ENCODE measurements at regions not wholly inside any gene's neighbourhood (a gene's known extent, or its start where the extent isn't known, plus 50 kb on each side); places are given as distances from the start of the nearest gene placed in this dataset.

DNA sequence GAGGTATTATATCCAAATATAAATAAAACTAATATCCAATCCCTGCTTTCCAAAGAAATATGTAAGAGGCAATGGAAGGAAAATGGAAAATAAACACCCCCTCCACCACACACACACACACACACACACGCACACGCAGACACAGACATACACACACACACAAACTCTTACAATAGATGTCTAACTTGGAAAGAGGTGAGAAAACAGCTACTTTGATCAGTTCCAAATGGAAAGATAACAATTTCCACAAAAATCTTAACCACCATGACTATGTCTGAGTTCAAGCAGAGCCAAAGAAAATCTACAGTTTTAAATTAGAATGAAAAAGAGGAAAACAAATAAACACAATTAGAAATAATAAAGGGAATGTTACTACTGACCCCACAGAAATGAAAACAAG lies 285.3 kb upstream of the TGFBR2 start:
- no peak for TF ChIP-seq POLR2AphosphoS5 (IDR thresholded peaks at IDR 0.05; ENCODE audit: low read depth, low read length)
- TF ChIP-seq, protein P1, sequence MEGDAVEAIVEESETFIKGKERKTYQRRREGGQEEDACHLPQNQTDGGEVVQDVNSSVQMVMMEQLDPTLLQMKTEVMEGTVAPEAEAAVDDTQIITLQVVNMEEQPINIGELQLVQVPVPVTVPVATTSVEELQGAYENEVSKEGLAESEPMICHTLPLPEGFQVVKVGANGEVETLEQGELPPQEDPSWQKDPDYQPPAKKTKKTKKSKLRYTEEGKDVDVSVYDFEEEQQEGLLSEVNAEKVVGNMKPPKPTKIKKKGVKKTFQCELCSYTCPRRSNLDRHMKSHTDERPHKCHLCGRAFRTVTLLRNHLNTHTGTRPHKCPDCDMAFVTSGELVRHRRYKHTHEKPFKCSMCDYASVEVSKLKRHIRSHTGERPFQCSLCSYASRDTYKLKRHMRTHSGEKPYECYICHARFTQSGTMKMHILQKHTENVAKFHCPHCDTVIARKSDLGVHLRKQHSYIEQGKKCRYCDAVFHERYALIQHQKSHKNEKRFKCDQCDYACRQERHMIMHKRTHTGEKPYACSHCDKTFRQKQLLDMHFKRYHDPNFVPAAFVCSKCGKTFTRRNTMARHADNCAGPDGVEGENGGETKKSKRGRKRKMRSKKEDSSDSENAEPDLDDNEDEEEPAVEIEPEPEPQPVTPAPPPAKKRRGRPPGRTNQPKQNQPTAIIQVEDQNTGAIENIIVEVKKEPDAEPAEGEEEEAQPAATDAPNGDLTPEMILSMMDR (IDR thresholded peaks at IDR 0.05), result no peak
- TF ChIP-seq SIN3A (IDR thresholded peaks at IDR 0.05; ENCODE audit: borderline replicate concordance, insufficient read depth, low read depth, low read length), result no peak

Data from Panc1 (cell line).